GM19193 (cell line): ENCODE measurements at regions not wholly inside any gene's neighbourhood (a gene's known extent, or its start where the extent isn't known, plus 50 kb on each side); places are given as distances from the start of the nearest gene placed in this dataset.

Experiments used
- POLR2A ChIP-seq: IDR thresholded peaks from 4 replicates; pipeline ENCODE4 v1.6.1; 2011; ENCODE audit not compliant: insufficient read depth, insufficient read length; ENCODE audit errors: extremely low read depth

GRCh38 chr7:25922296-25922695 is 229.7 kb upstream of the NFE2L3 start:
- no peak for TF ChIP-seq POLR2A

GRCh38 chr7:25923741-25924460 is 228.1 kb upstream of the NFE2L3 start:
- no peak for TF ChIP-seq POLR2A

- TF ChIP-seq POLR2A: no peak
Observed at GRCh38 chr7:25926009-25926408, 226.0 kb upstream of the NFE2L3 start.

- no peak for TF ChIP-seq POLR2A
Observed at GRCh38 chr7:25926451-25926850, 225.5 kb upstream of the NFE2L3 start.

GRCh38 chr7:25926891-25927625 is 224.9 kb upstream of the NFE2L3 start:
- TF ChIP-seq POLR2A: no peak

GRCh38 chr7:25927626-25927978 is 224.4 kb upstream of the NFE2L3 start:
- no peak for TF ChIP-seq POLR2A

- TF ChIP-seq POLR2A: no peak
Observed at GRCh38 chr7:25928549-25929330, 223.3 kb upstream of the NFE2L3 start.

GRCh38 chr7:25929448-25929847 is 222.6 kb upstream of the NFE2L3 start:
- no peak for TF ChIP-seq POLR2A

- no peak for TF ChIP-seq POLR2A
Observed at GRCh38 chr7:25930492-25931048, 221.4 kb upstream of the NFE2L3 start.

- TF ChIP-seq POLR2A: no peak
Observed at GRCh38 chr7:25931156-25931555, 220.8 kb upstream of the NFE2L3 start.

- TF ChIP-seq POLR2A: no peak
Observed at GRCh38 chr7:25933921-25934320, 218.1 kb upstream of the NFE2L3 start.

- no peak for TF ChIP-seq POLR2A
Observed at GRCh38 chr7:25940086-25940906, 211.7 kb upstream of the NFE2L3 start.

GRCh38 chr7:25944777-25945515 is 207.1 kb upstream of the NFE2L3 start:
- TF ChIP-seq POLR2A: no peak

- no peak for TF ChIP-seq POLR2A
Observed at GRCh38 chr7:25945608-25946007, 206.4 kb upstream of the NFE2L3 start.
